CD4-positive, alpha-beta T cell treated with Interleukin-17A for 1 hour (primary cell): ENCODE measurements at regions not wholly inside any gene's neighbourhood (a gene's known extent, or its start where the extent isn't known, plus 50 kb on each side); places are given as distances from the start of the nearest gene placed in this dataset.

Source experiments
- DNase-seq: peaks from one replicate; pipeline ENCODE4 v3.0.0-alpha.2; 2020

GRCh38 chr2:240209493-240209892, 69.0 kb upstream of the OTOS start:
- no peak for DNase-seq

- DNase-seq, result no peak
Measured at GRCh38 chr2:240210198-240210965, 69.9 kb upstream of the OTOS start.

- DNase-seq, result no peak
Measured at GRCh38 chr2:240211096-240211495, 70.6 kb upstream of the OTOS start.

GRCh38 chr2:240211598-240212424, 71.4 kb upstream of the OTOS start:
- no peak for DNase-seq

- no peak for DNase-seq
Measured at GRCh38 chr2:240212425-240213225, 72.2 kb upstream of the OTOS start.

- no peak for DNase-seq
Measured at GRCh38 chr2:240213226-240213475, 72.7 kb upstream of the OTOS start.

- no peak for DNase-seq
Measured at GRCh38 chr2:240213476-240214421, 73.3 kb upstream of the OTOS start.

GRCh38 chr2:240214790-240215675, 74.6 kb upstream of the OTOS start:
- DNase-seq, result no peak

GRCh38 chr2:240215676-240216051, 75.2 kb upstream of the OTOS start:
- DNase-seq, result no peak

GRCh38 chr2:240216167-240216566, 75.7 kb upstream of the OTOS start:
- DNase-seq, result no peak

GRCh38 chr2:240217431-240218301, 77.2 kb upstream of the OTOS start:
- DNase-seq, result no peak

GRCh38 chr2:240219208-240219890, 78.9 kb upstream of the OTOS start:
- no peak for DNase-seq

- DNase-seq, result no peak
Measured at GRCh38 chr2:240220371-240220770, 79.9 kb upstream of the OTOS start.

GRCh38 chr2:240223631-240224030, 83.2 kb upstream of the OTOS start:
- DNase-seq, result no peak

- no peak for DNase-seq
Measured at GRCh38 chr2:240224676-240225075, 84.2 kb upstream of the OTOS start.

GRCh38 chr2:240225131-240225530, 84.7 kb upstream of the OTOS start:
- no peak for DNase-seq

- no peak for DNase-seq
Measured at GRCh38 chr2:240225660-240226475, 85.4 kb upstream of the OTOS start.

GRCh38 chr2:240226672-240227537, 86.4 kb upstream of the OTOS start:
- no peak for DNase-seq
